ENCODE measurements at regions not wholly inside any gene's neighbourhood (a gene's known extent, or its start where the extent isn't known, plus 50 kb on each side); places are given as distances from the start of the nearest gene placed in this dataset.
A peak's percentile ranks its signal among the peaks of the same experiment; 100 is the strongest.
"Not testable (repeated sequence)": the region's sequence is repeated elsewhere in the genome, so short reads cannot be mapped to it uniquely, and the experiment has no call there.

DNA sequence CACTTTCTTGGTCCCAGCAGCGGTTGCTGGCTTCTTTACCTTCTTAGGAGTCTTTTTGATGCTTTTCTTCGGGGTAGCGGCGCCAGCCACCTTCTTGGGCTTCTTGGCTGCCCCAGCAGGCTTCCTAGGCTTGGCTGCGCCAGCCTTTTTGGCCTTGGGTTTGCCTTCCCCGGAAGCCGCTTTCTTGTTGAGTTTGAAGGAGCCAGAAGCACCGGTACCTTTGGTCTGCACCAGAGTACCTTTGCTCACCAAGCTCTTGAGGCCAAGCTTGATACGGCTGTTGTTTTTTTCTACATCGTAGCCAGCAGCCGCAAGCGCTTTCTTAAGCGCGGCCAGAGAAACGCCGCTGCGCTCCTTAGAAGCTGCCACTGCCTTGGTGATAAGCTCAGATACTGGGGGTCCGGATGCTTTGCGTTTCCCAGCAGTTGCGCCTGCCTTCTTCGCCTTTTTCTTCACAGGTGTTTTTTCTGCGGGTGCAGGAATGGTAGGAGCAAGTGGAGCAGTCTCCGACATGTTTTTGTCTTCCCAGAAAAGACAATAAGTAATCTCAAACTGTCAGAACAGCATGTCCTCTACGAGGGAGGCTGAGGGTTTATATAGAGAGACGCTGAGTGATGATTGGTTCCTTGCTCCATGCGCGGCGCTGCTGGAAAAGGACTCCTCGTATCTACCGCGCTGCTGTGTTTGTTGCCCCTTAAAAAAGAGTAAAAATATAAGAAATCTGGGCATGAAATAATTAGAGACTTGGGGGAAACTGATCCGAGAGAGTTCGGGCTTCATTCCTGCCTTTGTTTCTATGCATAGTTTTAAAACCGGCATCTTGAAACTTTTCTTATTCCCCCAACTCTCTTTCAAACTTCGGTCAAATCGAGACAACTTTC is 130.3 kb upstream of the BTN3A2 start:
- peak; percentile 97 for DNase-seq

GRCh38 chr6:26235302-26235670 is 129.7 kb upstream of the BTN3A2 start:
- DNase-seq = peak; percentile 75

- not testable (repeated sequence) for DNase-seq
Observed at GRCh38 chr6:26239415-26239814, 125.6 kb upstream of the BTN3A2 start.

DNA sequence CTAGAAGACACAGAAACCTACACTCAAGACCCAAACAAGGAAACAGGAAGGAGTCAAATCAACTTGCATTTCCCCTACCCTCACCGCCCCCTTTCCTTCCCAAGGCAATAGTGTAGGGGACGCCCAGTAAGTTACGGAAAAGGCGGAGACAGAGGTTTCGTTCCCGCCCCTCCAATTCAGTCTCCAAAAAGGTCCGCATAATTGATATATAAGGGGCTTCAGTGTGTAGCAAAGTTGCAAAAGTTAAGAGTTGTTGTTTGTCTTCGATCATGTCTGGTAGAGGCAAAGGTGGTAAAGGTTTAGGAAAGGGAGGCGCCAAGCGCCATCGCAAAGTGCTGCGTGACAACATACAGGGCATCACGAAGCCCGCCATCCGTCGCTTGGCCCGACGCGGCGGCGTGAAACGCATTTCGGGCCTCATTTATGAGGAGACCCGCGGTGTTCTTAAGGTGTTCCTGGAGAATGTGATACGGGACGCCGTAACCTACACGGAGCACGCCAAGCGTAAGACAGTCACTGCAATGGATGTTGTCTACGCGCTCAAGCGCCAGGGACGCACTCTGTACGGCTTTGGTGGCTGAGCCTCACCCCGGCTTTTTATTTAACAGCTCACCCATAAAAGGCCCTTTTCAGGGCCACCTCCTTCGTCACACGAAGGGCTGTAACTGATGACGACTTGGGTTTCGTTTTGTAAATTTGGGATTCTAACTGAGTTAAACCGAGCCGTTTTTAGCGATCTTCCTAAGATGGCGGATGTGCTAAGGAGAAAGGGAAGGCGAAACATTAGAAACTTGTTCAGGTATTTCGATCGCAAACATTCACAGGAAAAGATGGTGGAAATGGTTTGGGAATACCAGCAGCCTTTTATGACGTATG is 124.6 kb upstream of the BTN3A2 start:
- peak; percentile 99 for DNase-seq

DNA sequence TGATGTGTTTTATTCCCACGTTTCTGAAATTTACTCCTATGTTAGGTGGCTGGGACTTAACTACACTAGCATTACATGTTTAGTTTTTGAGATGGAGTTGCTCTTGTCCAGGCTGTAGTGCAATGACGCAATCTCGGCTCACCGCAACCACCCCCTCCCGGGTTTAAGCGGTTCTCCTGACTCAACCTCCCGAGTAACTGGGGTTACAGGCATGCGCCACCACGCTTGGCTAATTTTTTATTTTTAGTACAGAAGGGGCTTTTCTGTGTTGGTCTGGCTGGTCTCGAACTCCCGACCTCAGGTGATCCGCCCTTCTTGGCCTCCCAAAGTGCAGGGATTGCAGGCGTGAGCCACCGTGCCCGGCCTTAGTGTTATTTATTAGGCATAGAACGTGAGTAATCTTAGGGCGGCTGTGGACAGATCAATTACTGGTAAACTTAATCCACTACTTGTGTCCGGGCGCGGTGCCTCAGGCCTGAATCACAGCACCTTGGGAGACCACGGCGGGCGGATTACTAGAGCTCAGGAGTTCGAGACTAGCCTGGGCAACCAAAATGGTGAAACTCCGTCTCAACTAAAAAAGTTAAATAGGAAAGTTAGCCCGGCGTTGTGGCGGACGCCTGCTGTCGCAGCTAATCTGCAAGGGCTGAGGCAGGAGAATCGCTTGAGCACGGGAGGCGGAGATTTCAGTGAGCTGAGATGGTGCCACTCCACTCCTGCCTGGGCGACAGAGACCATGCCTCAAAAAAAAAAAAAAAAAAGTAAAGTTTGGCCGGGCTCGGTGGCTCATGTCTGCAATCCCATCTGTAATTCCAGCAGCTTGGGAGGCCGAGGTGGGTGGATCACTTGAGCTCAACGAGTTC is 123.7 kb upstream of the BTN3A2 start:
- DNase-seq = no peak

GRCh38 chr6:26243132-26243531 is 121.9 kb upstream of the BTN3A2 start:
- peak; percentile 40 for DNase-seq

GRCh38 chr6:26243752-26244151 is 121.2 kb upstream of the BTN3A2 start:
- DNase-seq = peak; percentile 47

DNA sequence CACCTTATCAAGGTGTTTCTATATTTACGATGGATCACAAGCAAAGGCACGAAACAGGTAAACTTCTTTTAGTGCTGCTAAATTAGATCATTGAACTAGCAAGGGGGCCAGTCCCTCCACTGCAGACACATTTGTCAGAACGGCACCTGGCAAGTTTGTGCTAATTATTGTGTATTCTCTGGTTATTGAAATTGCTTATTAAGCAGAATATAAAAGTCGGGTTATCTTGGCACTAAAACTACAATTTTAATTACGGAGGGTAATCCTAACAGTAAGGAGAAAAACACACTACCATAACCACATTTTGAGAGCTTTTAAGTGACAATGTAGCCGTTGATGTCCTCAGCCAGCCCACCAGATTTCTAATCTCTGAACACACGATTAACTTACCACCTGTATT is 118.9 kb upstream of the BTN3A2 start:
- DNase-seq = no peak

- DNase-seq = no peak
Observed at GRCh38 chr6:26246553-26246952, 118.4 kb upstream of the BTN3A2 start.

DNA sequence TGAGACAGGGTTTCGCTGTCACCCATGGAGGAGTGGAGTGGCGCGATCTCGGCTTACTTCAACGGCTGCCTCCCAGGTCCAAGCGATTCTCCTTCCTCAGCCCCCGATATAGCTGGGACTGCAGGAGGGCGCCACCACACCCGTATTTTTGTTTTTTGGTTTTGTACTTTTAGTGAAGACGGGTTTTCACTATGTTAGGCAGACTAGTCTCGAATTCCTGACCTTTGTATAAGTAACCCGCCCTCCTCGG is 115.4 kb upstream of the BTN3A2 start:
- DNase-seq = peak; percentile 91

DNA sequence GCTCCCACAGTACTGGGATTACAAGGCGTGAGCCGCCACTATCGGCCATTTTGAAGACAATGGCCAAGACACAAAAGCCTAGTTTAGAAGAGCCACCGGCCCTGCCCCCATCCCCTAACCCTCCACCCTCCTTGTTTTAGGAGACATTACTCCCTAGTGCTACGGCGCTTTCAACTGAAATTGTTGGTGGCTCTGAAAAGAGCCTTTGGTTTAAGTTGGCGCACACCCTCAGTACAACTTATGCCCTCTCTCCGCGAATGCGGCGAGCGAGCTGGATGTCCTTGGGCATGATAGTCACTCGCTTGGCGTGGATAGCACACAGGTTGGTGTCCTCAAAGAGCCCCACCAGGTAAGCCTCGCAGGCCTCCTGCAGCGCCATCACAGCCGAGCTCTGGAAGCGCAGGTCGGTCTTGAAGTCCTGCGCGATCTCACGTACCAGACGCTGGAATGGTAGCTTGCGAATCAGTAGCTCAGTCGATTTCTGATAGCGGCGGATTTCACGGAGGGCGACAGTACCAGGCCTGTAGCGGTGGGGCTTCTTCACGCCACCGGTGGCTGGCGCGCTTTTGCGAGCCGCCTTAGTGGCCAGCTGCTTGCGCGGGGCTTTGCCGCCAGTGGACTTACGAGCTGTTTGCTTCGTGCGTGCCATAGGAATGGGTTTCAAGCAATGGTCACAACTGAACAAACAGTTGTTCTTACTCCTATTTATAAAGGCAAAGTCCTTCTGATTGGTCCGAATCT is 114.9 kb upstream of the BTN3A2 start:
- peak; percentile 97 for DNase-seq

GRCh38 chr6:26250698-26251044 is 114.3 kb upstream of the BTN3A2 start:
- DNase-seq = no peak

- DNase-seq = peak; percentile 99
Observed at GRCh38 chr6:26251354-26252076, 113.5 kb upstream of the BTN3A2 start.

DNA sequence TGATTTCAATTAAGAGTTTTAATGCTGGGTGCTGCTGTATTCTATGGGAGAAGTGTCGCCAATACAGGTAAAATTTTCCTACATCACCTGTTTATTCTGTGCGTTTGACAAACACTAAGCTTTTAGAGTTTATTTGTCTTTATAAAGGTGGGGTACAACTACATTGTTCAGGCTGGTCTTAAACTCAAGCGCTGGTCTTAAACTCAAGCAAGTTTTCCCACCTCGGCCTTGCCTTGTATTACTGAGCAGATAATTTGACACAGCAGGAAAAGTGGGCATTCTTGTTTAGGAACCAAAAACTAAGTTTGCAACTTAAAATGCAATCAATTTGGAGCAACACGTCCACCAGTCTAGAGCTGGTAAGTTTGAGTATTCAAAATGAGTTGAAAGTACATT is 112.9 kb upstream of the BTN3A2 start:
- DNase-seq = peak; percentile 73

GRCh38 chr6:26254724-26255123 is 110.3 kb upstream of the BTN3A2 start:
- DNase-seq = peak; percentile 49

- DNase-seq = no peak
Observed at GRCh38 chr6:26257272-26257671, 107.7 kb upstream of the BTN3A2 start.

DNA sequence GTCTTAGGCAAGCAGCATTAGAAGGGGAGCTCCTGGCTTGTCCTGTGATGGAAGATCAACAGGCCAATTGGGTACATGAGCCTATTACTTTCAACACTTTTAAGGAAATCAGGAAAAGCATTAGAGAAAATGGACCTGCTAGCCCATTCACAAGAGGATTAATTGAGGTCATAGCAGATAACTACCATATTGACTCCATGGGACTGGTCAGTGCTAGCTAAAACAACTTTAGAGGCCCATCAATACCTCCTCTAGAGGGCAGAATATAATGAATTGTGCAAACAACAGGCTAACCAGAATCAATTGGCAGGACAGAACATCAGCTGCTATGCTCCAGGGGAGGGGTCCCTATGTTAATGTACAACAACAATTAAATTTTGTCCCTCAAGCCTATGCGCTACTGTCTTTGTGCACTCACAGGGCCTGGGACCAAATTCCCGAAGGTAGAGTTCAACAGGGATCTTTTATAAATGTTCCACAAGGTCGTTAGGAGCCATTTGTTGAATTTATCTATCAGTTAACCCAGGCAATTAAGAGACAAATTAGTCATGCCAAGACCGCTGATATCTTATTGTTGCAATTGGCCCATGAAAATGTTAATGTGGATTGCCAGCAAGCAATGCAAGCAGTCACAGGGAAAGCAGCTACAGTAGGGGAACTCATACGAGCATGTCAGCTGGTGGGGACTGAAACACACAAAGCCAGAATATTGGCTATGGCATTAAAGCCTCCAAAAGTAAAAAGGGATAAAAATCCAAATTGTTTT is 106.6 kb upstream of the BTN3A2 start:
- peak; percentile 67 for DNase-seq

DNA sequence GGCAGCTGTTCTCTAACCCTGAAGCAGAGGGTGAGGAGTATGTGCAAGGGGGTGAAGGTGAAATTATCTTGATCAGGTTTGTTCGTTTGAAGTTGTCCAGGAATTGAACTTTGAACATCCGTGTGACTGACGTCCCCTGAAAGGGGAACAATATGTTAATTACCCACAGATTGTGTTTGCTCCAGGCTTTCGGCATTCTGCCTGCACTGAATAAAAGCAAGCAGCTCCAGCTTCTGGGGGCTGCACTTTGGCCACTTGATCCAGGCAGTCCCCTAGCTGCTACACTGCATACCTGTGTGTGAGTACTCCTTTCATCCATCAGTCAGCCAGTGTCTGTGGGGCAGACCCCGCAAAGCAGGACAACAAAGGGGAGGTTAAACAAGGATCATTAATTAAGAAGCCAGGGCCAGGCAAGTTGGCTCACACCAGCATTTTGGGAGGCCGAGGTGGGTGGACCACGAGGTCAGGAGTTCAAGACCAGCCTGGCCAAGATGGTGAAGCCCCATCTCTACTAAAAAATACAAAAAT is 104.8 kb upstream of the BTN3A2 start:
- DNase-seq = no peak

GRCh38 chr6:26260725-26261490 is 104.1 kb upstream of the BTN3A2 start:
- DNase-seq = no peak

DNA sequence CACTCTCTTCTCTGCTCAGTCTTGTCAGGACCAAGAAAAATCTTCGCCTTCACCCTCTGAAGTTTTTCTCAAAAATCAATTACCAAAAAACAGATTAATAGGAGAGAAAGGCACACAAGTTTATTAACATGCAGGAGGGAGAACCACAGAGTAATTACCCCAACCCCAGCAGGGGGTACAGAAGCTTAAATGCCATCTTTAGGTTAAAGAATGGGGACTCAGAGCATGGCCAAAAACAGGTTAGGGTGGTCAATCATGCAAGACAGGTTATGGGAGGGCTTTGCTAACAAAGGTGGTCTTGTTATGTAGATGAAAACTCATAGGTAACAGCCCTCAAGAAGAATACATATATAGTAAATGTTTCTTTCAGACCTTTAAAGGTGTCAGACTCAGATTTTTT is 100.5 kb upstream of the BTN3A2 start:
- DNase-seq = no peak
